ENCODE measurements at regions not wholly inside any gene's neighbourhood (a gene's known extent, or its start where the extent isn't known, plus 50 kb on each side); places are given as distances from the start of the nearest gene placed in this dataset.

GRCh38 chr3:64739971-64740631 is 52.3 kb upstream of the ADAMTS9 start:
- ChIA-PET CTCF (no interaction called here), POLR2A (no interaction called here)
- ATAC-seq (ENCODE audit: low read depth) (no peak), DNase-seq (no peak)
- H3K36me3 Mint-ChIP-seq (ENCODE audit: low read depth), result no peaks in the 10 kb centered on the region
- intact Hi-C loops (cut with micrococcal nuclease), result no loop called here
- TF ChIP-seq CTCF (IDR thresholded peaks at IDR 0.05), result no peak
- no peaks in the 10 kb centered on the region for H3K4me1 Mint-ChIP-seq
- H3K9me3 Mint-ChIP-seq, result no peaks in the 10 kb centered on the region
- H3K27ac Mint-ChIP-seq, result no peak overlapping the region
- H3K27me3 Mint-ChIP-seq, result no peaks in the 10 kb centered on the region
- no peak overlapping the region for H3K4me3 Mint-ChIP-seq
